HepG2 (cell line): ENCODE measurements at regions not wholly inside any gene's neighbourhood (a gene's known extent, or its start where the extent isn't known, plus 50 kb on each side); places are given as distances from the start of the nearest gene placed in this dataset.

Source experiments
- ATAC-seq: fragments of 200-7000 bp; cut with Tn5 transposase; 3 replicates; pipeline ENCODE4 v1.9.1; 2020; ENCODE audit warnings: mild to moderate bottlenecking, moderate library complexity
- BruUV-seq: library from RNA; stranded (reverse); fragments of 400-500 nt; replicated peaks from 2 replicates; lab custom pipeline; 2021; lab: Mats Ljungman, UMichigan
- CTCF ChIA-PET: fragments of 300-600 bp; formaldehyde crosslinking; extraction: SDS; loops from one replicate; lab custom pipeline; 2021; ENCODE audit warnings: low total read pairs, inconsistent platforms, low intra/inter-chr PET ratio; lab: Yijun Ruan, JAX
- POLR2A ChIA-PET: fragments of 350-600 bp; sonication (Branson Sonifier 250); formaldehyde crosslinking; loops from one replicate; lab custom pipeline; 2020; ENCODE audit warnings: antibody characterized with exemption, inconsistent platforms; lab: Yijun Ruan, JAX
- DNase-seq: peaks from one replicate; pipeline ENCODE4 v3.0.0-alpha.2; 2015; ENCODE audit warnings: low spot score
- FAIRE-seq: peaks from 3 replicates; lab custom pipeline; 2011; peaks lifted over from hg19 to GRCh38; lab: Jason Lieb, UNC
- H2AFZ ChIP-seq: one replicate; pipeline ENCODE4 v1.6.1; 2011; ENCODE audit warnings: low read length, inconsistent platforms
- H3K27ac ChIP-seq: fragments of 300-600 bp; 3 replicates; pipeline ENCODE4 v1.8.0; 2011; ENCODE audit warnings: mixed run types, mild to moderate bottlenecking, mixed read lengths, low read length, inconsistent platforms; ENCODE audit not compliant: insufficient read depth; ENCODE audit errors: extremely low read length
- H3K27me3 ChIP-seq, 2 experiments: fragments of 200-600 bp in 1 of 2; 2 replicates in 1 of 2; 3 replicates in 1 of 2; pipeline versions ENCODE4 v1.6.0 to v1.8.0; 2011; ENCODE audit warnings: low read length in 2 of 2, mild to moderate bottlenecking in 2 of 2, moderate library complexity in 2 of 2, inconsistent platforms in 1 of 2; ENCODE audit not compliant: insufficient read depth in 2 of 2, control insufficient read depth in 1 of 2
- H3K36me3 ChIP-seq, 2 experiments: fragments of 200-600 bp in 1 of 2; replicated peaks in 1 of 2; 2 replicates in 1 of 2; 3 replicates in 1 of 2; pipeline versions ENCODE4 v1.5.1 to v1.8.0; 2011; ENCODE audit warnings: low read length in 2 of 2, inconsistent platforms in 1 of 2; ENCODE audit not compliant: insufficient read depth in 2 of 2, control insufficient read depth in 1 of 2
- H3K4me1 ChIP-seq: 2 replicates; pipeline ENCODE4 v1.5.1; 2012; ENCODE audit warnings: low read length, inconsistent platforms; ENCODE audit not compliant: insufficient read depth
- H3K4me2 ChIP-seq: 2 replicates; pipeline ENCODE4 v1.6.0; 2011; ENCODE audit warnings: low read depth, low read length, inconsistent platforms
- H3K4me3 ChIP-seq, 3 experiments: fragments of 200-600 bp in 1 of 3; sonication (generic), shearing (Covaris generic) in 1 of 3; replicated peaks in 1 of 3; 2 replicates each; pipeline ENCODE4 v1.5.1; 2011 to 2016; ENCODE audit warnings: low read length in 3 of 3, inconsistent platforms in 2 of 3, low read depth in 2 of 3, mild to moderate bottlenecking in 2 of 3, control low read depth in 1 of 3, mixed read lengths in 1 of 3; ENCODE audit not compliant: insufficient read depth in 1 of 3
- H3K79me2 ChIP-seq: one replicate; pipeline ENCODE4 v1.6.1; 2011; ENCODE audit warnings: low read length, inconsistent platforms; ENCODE audit not compliant: insufficient read depth
- H3K9ac ChIP-seq: 2 replicates; pipeline ENCODE4 v1.6.0; 2011; ENCODE audit warnings: mild to moderate bottlenecking, low read depth, low read length, inconsistent platforms; ENCODE audit not compliant: insufficient read depth
- H3K9me3 ChIP-seq: 2 replicates; pipeline ENCODE4 v1.5.1; 2012; ENCODE audit warnings: mild to moderate bottlenecking, low read length
- H4K20me1 ChIP-seq: 2 replicates; pipeline ENCODE4 v1.6.0; 2011; ENCODE audit warnings: inconsistent platforms, mild to moderate bottlenecking, low read length, moderate library complexity; ENCODE audit not compliant: insufficient read depth
- HOXA9 ChIP-seq: sonication (generic); formaldehyde crosslinking; IDR thresholded peaks from 2 replicates; pipeline ENCODE4 v1.8.1; 2022; ENCODE audit warnings: missing genetic modification reagents, mild to moderate bottlenecking, moderate library complexity, borderline replicate concordance
- NR3C1 ChIP-seq: sonication (generic); formaldehyde crosslinking; IDR thresholded peaks from 2 replicates; pipeline ENCODE4 v1.4.0; 2020; ENCODE audit warnings: missing genetic modification reagents
- TBX3 ChIP-seq: fragments of 450-650 bp; IDR thresholded peaks from 2 replicates; pipeline ENCODE4 v1.6.1; 2017; ENCODE audit warnings: antibody characterized with exemption, mild to moderate bottlenecking, inconsistent platforms, borderline replicate concordance
- ZFP36L2 ChIP-seq: sonication (generic); formaldehyde crosslinking; IDR thresholded peaks from 2 replicates; pipeline ENCODE4 v1.4.0; 2020; ENCODE audit warnings: missing genetic modification reagents
- ZNF414 ChIP-seq: sonication (generic); formaldehyde crosslinking; IDR thresholded peaks from 2 replicates; pipeline ENCODE4 v1.5.0; 2020; ENCODE audit warnings: missing genetic modification reagents
- WGBS: methylation state at CpG from one replicate; pipeline ENCODE4 v1.1.6; 2017; ENCODE audit warnings: low lambda C conversion rate; 5-methylcytosine and 5-hydroxymethylcytosine counted together
- in situ Hi-C: cut with HindIII; loops from 2 replicates; pipeline ENCODE4 v1.10.0; 2017; ENCODE audit warnings: low pct_unique_long_range_greater_than_20kb; ENCODE audit not compliant: extremely low pct_ligation_motif_present
- intact Hi-C: fragments of 100-400 bp; cut with micrococcal nuclease; formaldehyde crosslinking; loops from one replicate; pipeline ENCODE4 v1.10.0; 2022; ENCODE audit not compliant: unreplicated experiment
- TF ChIP-seq, protein P1 (sequence below): sonication (generic); formaldehyde crosslinking; IDR thresholded peaks from 2 replicates; pipeline ENCODE4 v1.8.1; 2023; ENCODE audit warnings: mild to moderate bottlenecking, inconsistent platforms, moderate library complexity, missing genetic modification reagents, borderline replicate concordance

DNA sequence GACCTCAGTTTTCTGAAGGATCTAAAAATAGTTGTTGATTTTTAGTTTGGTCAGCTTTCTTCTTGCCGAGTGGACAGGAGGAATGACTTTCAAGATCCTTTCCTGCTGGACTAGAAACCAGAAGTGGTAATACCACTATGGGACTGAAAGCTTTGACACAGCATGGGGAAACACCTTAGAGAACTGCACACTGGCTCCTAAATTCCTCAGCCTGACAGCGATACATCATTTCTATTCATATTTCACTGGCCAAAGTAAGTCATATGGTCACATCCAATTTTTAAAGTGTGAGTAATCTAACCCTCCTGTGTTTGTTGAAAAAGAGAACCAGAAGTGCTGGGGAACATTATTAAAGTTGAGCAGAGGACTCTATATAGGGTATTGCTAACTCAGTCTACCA, 244.7 kb upstream of the MMADHC start:
- DNase-seq, result no peak
- FAIRE-seq, result no peak
- H3K9me3 ChIP-seq, result peaks cover 43% of the 10 kb centered on the region; the same call in 1 of the 2 replicates
- no peak overlapping the region for H3K27ac ChIP-seq
- TF ChIP-seq ZNF414 (CRISPR knock-in tag), result no peak
- no peak for ATAC-seq
- no peak overlapping the region for H3K4me2 ChIP-seq
- H3K27me3 ChIP-seq, result no peaks in the 10 kb centered on the region
- intact Hi-C loops (no loop called here), in situ Hi-C loops (no loop called here)
- ChIA-PET POLR2A (no interaction called here), CTCF (no interaction called here)
- H3K4me3 ChIP-seq, result no peak overlapping the region
- H2AFZ ChIP-seq, result no peak overlapping the region
- H3K9ac ChIP-seq, result no peak overlapping the region
- H3K4me1 ChIP-seq, result no peaks in the 10 kb centered on the region
- H3K36me3 ChIP-seq, result no peaks in the 10 kb centered on the region
- BruUV-seq, result no TSS peak
- H4K20me1 ChIP-seq, result no peaks in the 10 kb centered on the region
- WGBS, result 26% methylated on average over 2 of the region's 2 CpGs
- H3K79me2 ChIP-seq, result no peaks in the 10 kb centered on the region

DNA sequence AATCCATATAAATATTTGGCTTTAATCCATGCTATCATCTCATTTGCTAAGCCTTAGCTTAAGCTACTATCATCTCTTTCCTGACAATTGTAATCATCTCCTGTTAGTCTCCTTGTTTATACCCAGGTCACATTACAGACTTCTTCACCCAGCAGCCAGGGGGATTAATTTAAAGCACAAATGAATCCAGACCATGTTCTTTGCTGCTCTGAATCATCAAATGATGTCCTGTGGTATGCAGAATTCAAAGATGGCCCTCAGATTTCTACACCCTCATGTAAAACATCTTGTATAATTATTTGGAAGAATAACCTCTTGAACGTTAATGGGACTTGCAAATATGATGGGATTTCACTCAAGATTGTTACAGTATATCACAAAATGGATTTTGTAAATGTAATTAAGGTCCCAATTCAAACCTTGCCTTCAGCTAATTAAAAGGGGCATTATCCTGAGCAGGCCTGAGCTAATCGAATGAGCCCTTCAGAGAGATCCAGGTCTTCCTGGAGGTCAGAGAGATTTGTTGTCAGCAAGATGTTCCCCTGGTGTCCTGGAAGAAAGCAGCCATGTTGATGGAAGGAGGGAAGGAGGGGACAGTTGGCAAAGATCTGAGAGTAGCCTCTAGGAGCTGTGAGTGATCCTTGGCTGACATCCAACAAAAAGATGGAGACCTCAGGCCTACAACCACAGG, 241.1 kb upstream of the MMADHC start:
- no peaks in the 10 kb centered on the region for H3K79me2 ChIP-seq
- peaks cover 25% of the 10 kb centered on the region; the same call in 1 of the 2 replicates for H3K9me3 ChIP-seq
- ChIA-PET CTCF (no interaction called here), POLR2A (no interaction called here)
- in situ Hi-C loops (no loop called here), intact Hi-C loops (no loop called here)
- no peaks in the 10 kb centered on the region for H4K20me1 ChIP-seq
- H3K9ac ChIP-seq, result no peak overlapping the region
- no TSS peak for BruUV-seq
- H3K27me3 ChIP-seq, result no peaks in the 10 kb centered on the region
- ATAC-seq, result no peak
- H3K36me3 ChIP-seq, result no peaks in the 10 kb centered on the region
- TF ChIP-seq, protein P1, sequence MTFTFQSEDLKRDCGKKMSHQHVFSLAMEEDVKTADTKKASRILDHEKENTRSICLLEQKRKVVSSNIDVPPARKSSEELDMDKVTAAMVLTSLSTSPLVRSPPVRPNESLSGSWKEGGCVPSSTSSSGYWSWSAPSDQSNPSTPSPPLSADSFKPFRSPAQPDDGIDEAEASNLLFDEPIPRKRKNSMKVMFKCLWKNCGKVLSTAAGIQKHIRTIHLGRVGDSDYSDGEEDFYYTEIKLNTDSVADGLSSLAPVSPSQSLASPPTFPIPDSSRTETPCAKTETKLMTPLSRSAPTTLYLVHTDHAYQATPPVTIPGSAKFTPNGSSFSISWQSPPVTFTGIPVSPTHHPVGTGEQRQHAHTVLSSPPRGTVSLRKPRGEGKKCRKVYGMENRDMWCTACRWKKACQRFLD, result no peak
- no peak for TF ChIP-seq ZFP36L2 (CRISPR knock-in tag)
- no peak for TF ChIP-seq HOXA9
- no peak for TF ChIP-seq NR3C1 (CRISPR knock-in tag)
- no peak for TF ChIP-seq TBX3
- no peak overlapping the region for H3K4me3 ChIP-seq
- no peak for FAIRE-seq
- H2AFZ ChIP-seq, result no peak overlapping the region
- H3K4me1 ChIP-seq, result no peaks in the 10 kb centered on the region
- H3K27ac ChIP-seq, result no peak overlapping the region
- H3K4me2 ChIP-seq, result no peak overlapping the region
- WGBS, result 8% methylated on average over 2 of the region's 2 CpGs
- DNase-seq, result no peak
